ENCODE measurements at regions not wholly inside any gene's neighbourhood (a gene's known extent, or its start where the extent isn't known, plus 50 kb on each side); places are given as distances from the start of the nearest gene placed in this dataset.

- TF ChIP-seq POLR2AphosphoS5 (IDR thresholded peaks at IDR 0.05): no peak
- TF ChIP-seq POLR2A (IDR thresholded peaks at IDR 0.05): no peak
Measured at GRCh38 chr1:8145545-8146202, 119.6 kb upstream of the ERRFI1 start.

All from prostate gland (tissue), 1 donor.